HG02943 (cell line): ENCODE measurements at regions not wholly inside any gene's neighbourhood (a gene's known extent, or its start where the extent isn't known, plus 50 kb on each side); places are given as distances from the start of the nearest gene placed in this dataset.

Experiments
- ATAC-seq: cut with Tn5 transposase; IDR thresholded peaks from one replicate; pipeline ENCODE4 v1.9.1; 2021; ENCODE audit warnings: mild to moderate bottlenecking, low read depth, moderate library complexity; ENCODE audit not compliant: unreplicated experiment

DNA sequence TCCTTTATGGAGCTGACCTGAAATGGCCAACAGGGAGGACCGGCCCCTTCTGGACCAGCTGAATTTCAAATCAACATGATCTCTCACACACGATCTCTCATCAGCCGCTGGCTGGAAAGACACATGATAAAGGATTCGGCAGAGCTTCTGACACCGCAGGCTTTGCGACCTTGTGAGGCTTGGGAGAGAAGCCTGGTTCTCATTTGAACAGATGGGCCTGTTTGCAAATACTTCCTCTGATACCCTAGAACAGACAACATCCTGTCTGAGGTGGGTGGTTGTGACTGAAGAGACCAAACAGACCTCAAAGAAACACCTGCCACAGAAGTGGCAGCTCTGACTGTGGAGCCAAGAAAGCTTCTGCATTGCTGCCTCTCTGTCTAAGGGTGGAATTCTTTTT is 77.9 kb upstream of the SDK2 start:
- no peak for ATAC-seq

DNA sequence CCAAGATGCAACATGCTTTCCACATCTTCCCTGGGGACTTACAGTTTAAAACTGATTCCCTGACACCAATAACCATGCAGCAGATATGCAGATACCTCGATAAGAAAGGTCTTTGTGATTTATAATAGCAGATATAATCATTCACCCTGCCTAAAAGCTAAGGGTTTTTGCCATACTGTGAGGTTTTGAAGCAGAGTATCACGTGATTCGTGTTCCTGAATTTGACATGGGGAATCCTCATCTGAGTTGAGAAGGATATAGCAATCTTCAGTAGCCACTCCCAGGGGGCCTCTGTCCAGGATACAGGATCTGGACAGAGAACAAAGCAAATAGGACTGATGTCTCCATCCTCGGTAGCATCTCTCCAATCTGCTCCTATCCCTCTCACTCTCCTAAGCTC is 79.1 kb upstream of the SDK2 start:
- no peak for ATAC-seq

DNA sequence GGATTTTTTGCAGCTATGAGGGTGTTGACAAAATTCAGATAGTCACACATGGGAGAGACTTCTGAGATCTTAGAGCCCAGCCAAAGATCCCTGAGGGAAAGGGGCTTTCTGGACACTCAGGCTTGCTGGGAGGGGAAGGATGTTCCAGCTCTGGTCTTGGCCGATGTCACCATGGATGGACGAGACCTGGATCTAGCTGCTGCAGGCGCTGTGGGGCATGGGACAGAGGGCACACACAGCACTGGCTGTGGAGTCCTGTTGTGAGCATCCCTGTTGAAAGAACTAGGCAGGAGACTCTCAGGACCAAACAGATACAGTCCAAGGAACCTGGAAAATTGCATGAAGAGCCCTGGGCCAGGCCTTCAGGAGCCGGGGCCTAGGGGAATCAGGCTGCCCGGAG is 80.1 kb upstream of the SDK2 start:
- ATAC-seq: no peak

DNA sequence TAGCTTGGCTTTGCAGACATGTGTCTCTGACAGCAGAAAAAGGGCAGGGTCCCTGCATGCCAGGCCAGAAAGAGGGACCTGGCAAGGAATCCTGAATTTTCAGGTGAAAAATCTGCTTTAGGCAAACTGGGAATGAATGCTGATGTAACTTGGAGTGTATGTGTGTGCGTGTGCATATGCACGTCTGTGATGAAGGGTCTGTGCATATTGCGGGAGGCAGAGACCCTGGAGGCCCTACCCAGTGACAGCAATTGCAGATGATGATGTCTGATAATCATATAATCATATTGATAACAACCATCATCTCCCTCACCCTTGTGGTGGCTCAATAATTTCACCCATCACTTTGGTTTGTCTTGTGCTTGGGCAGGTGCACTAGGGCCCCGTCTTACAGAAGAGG is 80.7 kb upstream of the SDK2 start:
- ATAC-seq: no peak

DNA sequence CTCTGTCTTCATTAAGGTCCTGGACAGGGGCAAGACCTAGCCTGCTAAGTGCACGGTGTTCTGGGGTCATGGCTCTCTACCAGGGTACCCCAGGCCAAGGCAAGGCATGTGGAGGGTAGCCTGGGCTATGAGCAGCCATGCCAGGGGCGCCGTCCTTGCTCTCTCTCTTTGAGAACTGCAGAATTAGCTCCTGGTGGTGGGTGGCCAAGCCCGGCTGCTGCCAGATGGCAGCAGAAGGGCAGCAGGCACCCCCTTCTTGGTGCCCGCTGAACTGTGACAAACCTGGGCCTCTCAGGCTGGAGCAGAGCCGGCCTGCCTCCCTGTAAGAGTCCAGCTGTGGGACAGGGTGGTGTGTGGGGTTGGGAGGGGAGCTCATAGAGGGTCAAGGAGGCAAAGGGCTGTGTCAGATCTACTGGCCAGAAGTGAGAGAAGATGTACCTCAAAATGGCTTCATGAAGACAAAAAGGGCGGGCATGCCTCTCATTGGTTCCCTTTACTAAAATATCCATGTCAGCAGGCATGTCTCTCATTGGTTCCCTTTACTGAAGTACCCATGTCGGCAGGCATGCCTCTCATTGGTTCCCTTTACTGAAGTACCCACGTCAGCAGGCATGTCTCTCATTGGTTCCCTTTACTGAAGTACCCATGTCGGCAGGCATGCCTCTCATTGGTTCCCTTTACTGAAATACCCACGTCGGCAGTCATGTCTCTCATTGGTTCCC is 81.7 kb upstream of the SDK2 start:
- no peak for ATAC-seq

DNA sequence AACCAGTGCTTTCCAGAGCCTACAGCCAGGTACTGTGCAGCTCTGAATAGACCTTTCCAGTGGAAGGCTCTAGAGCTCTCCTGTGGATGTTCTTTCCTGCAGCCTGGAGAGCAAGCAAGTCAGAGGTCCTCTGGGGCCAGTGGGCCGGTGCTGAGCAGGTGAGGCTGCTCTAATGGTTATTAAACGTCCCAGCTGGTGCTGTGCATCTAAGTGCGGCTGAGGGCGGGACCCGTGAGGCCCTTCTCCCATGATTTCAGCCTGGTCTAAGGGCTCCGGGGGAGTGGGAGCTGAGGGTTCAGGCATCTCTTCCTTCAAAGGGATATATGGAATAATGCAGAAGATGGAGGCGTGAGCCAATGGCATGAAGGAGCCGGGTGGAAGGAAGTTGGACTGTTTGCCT is 83.7 kb upstream of the SDK2 start:
- no peak for ATAC-seq

DNA sequence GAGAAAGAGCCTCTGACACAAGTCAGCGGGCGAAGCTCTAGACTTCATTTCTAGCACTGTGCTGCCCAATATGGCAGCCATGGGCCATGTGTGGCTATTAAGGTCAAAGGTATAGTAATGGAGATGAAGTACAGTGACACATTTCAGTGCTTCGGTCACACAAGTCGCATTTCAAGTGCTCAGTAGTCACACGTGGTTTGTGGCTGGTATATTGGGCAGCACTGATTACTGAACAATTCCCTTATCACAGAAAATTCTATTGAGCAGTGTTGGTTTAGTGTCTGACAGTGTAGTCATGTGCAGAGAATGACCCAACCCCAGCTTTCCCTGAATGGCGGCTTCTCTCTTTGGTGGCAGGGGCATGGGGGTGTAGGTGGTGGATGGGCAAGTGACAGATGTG is 84.9 kb upstream of the SDK2 start:
- ATAC-seq: no peak

DNA sequence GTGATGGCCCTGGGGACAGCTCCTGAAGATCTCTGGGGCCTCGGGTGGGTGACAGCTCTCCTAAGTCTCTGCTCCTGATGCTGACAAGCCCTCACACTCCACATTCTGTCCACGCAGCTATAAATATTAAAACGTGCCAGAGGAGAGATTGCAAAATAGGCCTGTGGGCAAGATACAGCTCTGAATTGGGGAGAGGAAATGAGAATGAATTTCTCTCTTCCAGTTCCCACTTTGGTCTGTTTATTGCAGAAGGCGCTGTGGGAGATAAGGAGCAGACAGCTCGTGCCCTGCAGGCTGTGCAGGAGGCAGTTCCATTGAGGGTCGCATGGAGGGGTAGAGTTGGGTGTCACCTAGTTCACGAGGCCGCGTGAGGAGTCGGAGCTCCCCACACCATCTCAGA is 87.5 kb upstream of the SDK2 start:
- ATAC-seq: no peak

DNA sequence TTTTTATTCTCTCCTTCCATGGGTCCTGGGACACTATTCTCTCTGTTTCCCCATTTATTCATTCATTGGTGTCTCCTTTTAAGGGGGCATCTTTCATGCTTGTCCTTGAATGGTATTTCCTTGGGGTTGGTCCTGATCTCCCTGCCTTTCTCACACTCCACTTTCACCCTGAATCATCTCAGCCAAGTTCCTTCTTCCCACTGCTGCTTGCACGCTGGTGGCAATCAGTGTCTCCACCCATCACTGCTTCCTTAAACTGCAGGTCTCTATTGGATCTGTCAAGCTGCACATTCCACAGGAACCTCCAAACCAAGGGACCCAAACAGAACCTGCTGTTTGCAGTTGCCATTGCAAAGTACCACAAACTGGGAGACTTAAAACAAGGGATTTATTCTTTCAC is 89.3 kb upstream of the SDK2 start:
- no peak for ATAC-seq

DNA sequence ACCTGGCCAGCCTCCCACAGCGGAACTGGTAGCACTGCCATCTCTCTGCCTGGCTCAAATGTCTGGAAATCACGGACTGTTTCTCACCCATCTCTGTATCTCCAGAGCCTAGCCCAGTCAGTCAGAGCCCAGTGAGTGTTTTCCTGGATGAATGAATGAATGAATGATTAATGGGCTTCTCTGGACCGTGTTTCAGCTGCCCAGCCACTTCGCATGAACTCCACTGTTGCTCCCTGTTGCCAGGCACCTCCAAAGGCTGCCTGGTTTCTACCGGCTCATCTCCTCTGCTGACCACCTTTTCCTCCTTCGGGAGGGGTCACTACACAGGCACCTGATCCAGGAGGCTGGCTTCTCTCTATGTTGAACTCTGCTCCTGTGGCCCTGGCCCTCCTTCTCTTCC is 91.0 kb upstream of the SDK2 start:
- ATAC-seq: no peak

DNA sequence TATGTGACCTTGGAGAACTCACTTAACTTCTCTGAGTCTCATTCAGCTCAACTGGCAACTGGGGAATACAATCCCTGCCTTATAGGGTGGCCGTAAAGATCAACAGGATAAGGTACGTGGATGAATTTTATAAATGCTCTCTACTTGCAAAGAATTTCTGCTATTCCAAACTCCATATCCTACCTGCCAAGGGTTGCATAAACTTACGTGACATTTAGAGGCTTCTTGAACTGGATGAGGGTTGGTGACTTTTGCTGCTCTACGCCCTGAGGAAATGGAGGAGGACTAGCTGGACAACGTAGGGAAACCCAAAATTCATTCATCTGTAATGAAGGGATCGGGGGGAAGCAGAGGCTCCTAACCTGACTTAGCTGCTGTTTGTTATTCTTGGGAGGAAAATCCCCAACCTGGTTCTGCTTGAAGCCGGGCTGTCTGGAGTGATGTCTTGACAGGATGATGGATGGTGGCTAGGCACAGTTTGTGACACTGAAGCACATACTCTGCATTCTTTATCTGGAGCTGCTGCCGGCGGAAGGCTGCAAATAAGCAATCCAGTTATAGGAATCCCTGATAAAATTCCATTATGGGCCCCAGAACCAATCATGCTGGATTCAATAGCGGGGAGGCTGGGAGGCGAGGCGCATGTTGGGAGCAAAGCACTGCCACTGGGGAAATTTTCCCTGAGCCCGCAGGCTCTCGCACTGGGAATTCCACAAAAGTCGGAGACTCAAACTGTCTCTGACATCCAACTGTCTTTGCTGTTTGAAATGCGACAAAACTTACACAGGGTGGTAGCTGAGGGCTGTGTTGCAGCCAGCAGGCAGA is 94.7 kb upstream of the SDK2 start:
- no peak for ATAC-seq

DNA sequence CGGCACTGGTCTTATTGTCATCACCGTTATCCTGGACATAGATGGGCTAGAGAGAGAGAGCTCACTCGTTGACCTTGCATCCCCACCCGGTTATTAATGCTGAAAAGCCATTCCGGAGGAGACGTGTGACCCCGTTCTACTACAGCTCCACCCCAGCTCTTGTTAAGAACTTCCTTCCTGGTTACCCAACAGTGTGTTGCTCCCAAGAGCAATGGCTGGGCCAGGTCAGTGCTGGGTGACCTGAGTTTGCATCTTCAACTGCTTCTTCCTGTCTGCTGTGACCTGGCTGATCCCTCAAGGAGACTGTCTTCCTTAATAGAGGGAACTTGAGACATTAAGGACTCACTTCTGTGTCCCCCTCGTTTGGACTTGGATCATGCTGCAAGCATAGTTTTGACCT is 96.1 kb upstream of the SDK2 start:
- no peak for ATAC-seq

DNA sequence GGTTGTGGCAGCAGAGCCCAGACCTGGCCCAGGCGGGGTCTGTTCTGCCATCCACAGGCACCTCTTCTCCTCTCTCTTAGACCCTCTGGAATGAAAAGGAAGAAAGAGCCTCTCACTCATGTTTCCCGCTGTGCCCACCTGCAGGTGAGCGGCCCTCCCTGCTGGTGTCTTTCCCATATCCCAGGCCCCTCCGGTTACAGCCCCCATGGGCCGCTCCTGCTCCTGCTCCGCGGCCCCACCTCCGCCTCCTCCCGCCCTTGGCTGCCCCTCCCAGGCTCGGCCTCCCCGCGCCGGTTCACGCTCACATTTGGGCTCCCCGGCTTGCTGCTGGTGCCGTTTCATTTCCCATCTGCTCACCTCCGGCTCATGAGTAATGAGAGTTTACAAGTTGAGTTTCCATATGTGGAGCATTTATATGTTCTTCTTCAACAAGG is 98.7 kb upstream of the SDK2 start:
- ATAC-seq: no peak

DNA sequence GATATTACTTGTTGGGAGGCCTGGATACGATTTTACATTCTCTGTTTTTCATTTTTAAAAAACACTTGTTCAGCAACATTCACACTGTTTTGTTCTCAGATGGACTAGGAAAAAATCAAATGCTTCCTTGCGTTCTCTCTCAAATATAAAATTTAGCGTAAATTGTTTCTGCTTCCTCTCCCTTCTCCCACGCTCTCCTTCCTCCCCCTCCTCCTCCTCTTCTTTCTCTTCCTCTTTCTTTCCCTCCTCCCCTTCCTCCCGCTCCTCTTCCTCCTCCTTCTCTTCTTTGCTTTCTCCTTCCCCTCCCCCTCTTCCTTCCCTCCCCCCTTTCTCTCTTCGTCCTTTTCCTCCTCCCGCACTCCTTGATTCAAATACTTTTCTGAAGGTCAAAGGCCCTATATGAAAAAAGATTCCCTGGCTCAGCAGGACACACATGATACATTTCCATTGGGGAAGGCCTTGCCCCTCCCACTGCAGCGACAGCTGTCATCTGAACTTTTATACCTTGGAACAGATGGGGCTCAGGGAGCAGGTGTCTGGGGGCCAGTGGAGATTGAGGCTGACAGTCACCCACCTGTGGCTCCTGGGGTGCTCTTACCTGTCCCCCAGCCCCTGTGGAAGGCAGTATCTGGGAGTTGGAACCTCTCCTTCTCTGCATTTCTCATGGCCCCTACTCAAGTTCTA is 99.4 kb upstream of the SDK2 start:
- no peak for ATAC-seq

DNA sequence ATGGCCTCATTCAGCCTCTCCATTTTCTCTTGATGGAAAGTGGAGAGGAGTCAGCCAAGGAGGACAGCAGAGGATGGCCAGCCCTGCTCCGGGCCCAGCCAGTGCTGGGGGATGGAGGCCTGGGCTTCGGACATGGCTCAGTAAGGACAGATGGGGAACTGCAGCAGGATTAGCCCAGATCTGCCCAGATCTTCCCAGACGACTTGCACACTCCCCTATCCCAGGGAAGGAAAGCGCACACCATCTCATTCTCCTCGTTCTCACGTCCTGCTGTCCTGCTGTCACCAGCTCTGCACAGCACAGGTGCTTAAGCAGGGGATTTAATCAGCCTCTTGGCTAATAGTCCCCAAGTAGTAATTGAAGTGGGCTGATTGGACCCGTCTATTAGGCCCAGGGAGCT is 100.2 kb upstream of the SDK2 start:
- no peak for ATAC-seq

DNA sequence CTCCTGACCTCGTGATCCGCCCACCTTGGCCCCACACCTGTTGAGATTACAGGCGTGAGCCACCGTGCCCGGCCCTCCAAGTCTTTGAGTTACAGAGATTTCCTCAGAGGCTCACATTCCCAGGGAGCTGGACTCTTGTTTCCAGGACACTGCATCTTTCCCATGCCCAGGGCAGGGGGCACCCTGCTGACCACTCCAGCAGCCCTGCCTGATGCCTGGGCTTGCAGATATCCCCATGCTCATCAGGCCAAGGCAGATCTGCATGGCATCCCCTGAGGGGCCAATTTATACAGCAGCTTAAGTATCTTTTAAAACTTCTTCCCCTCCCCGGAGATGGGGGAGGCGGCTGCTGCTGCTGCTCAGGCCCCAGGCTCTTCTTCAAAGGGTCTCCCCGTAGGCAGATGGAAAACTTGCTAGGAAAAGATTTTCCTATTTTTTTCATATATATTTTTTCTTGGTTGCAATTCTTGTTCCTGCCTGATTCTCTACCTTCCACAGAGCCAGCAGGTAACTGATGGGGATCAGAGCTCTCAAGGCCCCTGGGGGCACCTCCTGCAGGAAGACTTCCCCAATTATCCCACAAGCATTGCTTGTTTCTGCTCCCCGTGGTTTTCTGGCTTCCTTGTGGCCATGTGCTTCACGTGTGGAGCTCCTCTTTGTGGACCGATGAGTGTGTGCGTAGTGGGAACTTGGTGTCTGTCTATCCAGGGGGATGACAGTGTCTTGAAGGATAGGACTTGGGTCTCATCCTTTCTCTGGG is 102.2 kb upstream of the SDK2 start:
- no peak for ATAC-seq

DNA sequence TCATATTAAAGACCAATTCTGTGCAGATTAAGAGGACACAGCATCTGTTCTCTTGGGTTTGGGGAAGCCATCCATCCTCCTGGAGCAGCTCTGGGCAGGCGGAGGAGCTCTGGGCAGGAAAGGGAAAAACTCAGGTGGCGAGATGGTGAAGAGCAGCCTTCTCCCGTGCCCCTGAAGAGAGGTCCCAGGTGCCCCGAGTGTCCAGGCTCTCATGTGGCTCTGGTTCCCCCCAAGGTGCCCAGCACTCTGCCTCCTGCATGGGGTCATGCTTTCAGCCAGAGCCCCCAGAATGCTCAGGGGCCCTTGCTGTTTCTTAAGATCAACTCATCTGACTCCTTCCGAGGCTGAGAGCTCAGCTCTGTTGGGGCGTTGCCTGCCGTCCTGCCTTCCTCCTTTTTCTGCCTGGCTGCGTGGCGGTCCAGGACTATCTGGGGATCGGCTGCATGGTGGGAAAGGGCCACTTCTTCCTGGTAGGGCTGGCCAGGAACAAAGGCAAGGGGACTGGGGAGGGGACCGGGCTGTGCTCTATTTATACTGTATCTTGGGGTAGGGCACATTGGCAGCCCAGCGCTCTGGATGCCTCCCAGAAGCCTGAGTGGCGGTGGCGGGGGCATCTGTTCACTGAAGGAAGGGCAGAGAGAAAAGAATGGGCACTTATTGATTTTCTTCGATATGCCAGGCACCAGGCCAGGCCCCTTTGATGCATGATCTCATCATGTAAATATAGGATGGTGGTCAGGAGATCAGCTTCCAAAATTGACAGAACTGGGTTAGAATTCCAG is 103.2 kb upstream of the SDK2 start:
- ATAC-seq: no peak

DNA sequence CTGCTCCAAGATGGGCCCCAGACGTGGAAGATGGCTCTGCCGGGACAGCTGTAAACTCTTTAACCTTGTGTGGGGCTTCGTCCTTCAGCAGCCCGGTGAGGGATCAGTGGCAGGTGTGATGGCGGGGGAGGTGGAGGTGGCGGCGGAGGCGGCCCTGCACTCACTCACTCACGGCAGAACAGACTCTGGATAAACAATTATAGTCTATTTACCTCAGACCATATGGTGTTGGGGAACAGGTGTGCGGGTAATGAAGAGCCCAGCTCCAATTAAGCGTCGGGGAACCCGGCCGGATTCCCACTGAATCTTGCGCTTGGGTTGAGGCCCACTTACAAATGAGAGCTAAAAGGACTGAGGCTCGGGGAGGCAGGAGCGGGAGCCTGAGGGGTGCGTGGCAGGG is 104.3 kb upstream of the SDK2 start:
- ATAC-seq: no peak

DNA sequence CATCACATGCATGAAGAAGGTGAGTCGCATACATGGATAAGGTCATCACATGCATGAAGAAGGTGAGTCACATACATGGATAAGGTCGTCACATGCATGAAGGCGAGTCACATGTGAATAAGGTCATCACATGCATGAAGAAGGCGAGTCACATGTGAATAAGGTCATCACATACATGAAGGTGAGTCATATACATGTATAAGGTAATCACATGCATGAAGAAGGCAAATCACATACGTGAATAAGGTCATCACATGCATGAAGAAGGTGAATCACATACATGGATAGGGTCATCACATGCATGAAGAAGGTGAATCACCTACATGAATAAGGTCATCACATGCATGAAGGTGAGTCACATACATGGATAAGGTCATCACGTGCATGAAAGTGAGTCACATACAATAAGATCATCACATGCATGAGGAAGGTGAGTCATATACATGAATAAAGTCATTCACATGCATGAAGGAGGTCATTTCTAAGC is 105.1 kb upstream of the SDK2 start:
- no peak for ATAC-seq
